Endothelial cell of umbilical vein (primary cell): ENCODE measurements at regions not wholly inside any gene's neighbourhood (a gene's known extent, or its start where the extent isn't known, plus 50 kb on each side); places are given as distances from the start of the nearest gene placed in this dataset.

Source experiments
- BruUV-seq: library from RNA; stranded (reverse); fragments of 400-500 nt; replicated peaks from 2 replicates; lab custom pipeline; 2021; lab: Mats Ljungman, UMichigan
- CTCF ChIA-PET: fragments of 300-600, 350-600 bp; sonication (Branson Sonifier 250); formaldehyde crosslinking; loops from one replicate; lab custom pipeline; 2021; ENCODE audit warnings: antibody characterized with exemption, inconsistent platforms; lab: Charles Lee
- POLR2A ChIA-PET: fragments of 300-600, 350-600 bp; sonication (Branson Sonifier 250); formaldehyde crosslinking; loops from one replicate; lab custom pipeline; 2021; ENCODE audit warnings: antibody characterized with exemption, inconsistent platforms; lab: Charles Lee
- DNase-seq: peaks from one replicate; pipeline ENCODE4 v3.0.0-alpha.2; 2011; ENCODE audit warnings: low read depth, low spot score
- FAIRE-seq: peaks from 2 replicates; lab custom pipeline; 2011; peaks lifted over from hg19 to GRCh38; lab: Jason Lieb, UNC
- H2AFZ ChIP-seq: 2 replicates; pipeline ENCODE4 v1.6.0; 2012; ENCODE audit warnings: low read depth, low read length, control low read depth, inconsistent platforms
- H3K27ac ChIP-seq: 2 replicates; pipeline ENCODE4 v1.5.1; 2011; ENCODE audit warnings: low read depth, mild to moderate bottlenecking, control low read depth, low read length, moderate library complexity; ENCODE audit not compliant: insufficient read depth
- H3K27me3 ChIP-seq, 2 experiments: 2 replicates each; pipeline versions ENCODE4 v1.6.0 to v1.6.1; 2011; ENCODE audit warnings: low read length in 2 of 2, mixed read lengths in 1 of 2; ENCODE audit not compliant: control insufficient read depth in 2 of 2, insufficient read depth in 2 of 2
- H3K36me3 ChIP-seq, 2 experiments: 2 replicates in 1 of 2; 3 replicates in 1 of 2; pipeline ENCODE4 v1.5.1; 2011; ENCODE audit warnings: low read length in 2 of 2, mild to moderate bottlenecking in 1 of 2, moderate library complexity in 1 of 2; ENCODE audit not compliant: control insufficient read depth in 2 of 2, insufficient read depth in 2 of 2; ENCODE audit errors: extremely low read depth in 1 of 2
- H3K4me1 ChIP-seq: 3 replicates; pipeline ENCODE4 v1.5.1; 2011; ENCODE audit warnings: mild to moderate bottlenecking, low read length; ENCODE audit not compliant: control insufficient read depth, insufficient read depth; ENCODE audit errors: extremely low read depth
- H3K4me2 ChIP-seq: 2 replicates; pipeline ENCODE4 v1.6.1; 2011; ENCODE audit warnings: low read length, control low read depth, mixed read lengths; ENCODE audit not compliant: insufficient read depth
- H3K4me3 ChIP-seq, 3 experiments: fragments of 200-600 bp in 1 of 3; sonication (generic), shearing (Covaris generic) in 1 of 3; replicated peaks in 1 of 3; 2 replicates each; pipeline ENCODE4 v1.5.1; 2011 to 2016; ENCODE audit warnings: control low read depth in 3 of 3, low read length in 3 of 3, mild to moderate bottlenecking in 2 of 3, inconsistent platforms in 1 of 3, low read depth in 1 of 3, moderate library complexity in 1 of 3; ENCODE audit not compliant: insufficient read depth in 1 of 3
- H3K79me2 ChIP-seq: 2 replicates; pipeline ENCODE4 v1.6.0; 2012; ENCODE audit warnings: low read length, inconsistent platforms; ENCODE audit not compliant: control insufficient read depth, insufficient read depth
- H3K9ac ChIP-seq: replicated peaks from 2 replicates; pipeline ENCODE3; 2011; ENCODE audit warnings: low read length, control low read depth; ENCODE audit not compliant: insufficient read depth; ENCODE audit errors: extremely low read depth
- H3K9me1 ChIP-seq: replicated peaks from 3 replicates; pipeline ENCODE4 v1.6.0; 2011; ENCODE audit warnings: mild to moderate bottlenecking, low read length; ENCODE audit not compliant: control insufficient read depth, insufficient read depth; ENCODE audit errors: extremely low read depth
- H3K9me3 ChIP-seq: replicated peaks from 2 replicates; pipeline ENCODE4 v1.5.1; 2012; ENCODE audit warnings: low read length, inconsistent platforms; ENCODE audit not compliant: control insufficient read depth, insufficient read depth
- H4K20me1 ChIP-seq: replicated peaks from 2 replicates; pipeline ENCODE3; 2011; ENCODE audit warnings: mild to moderate bottlenecking, low read length; ENCODE audit not compliant: control insufficient read depth, insufficient read depth; ENCODE audit errors: extremely low read depth
- CTCF ChIP-seq, 2 donors: IDR thresholded peaks; 1 replicate in 1 of 2; 2 replicates in 1 of 2; pipeline ENCODE4 v1.5.1; 2011; ENCODE audit warnings: low read length in 2 of 2, mild to moderate bottlenecking in 2 of 2, moderate library complexity in 2 of 2, control low read depth in 1 of 2, inconsistent platforms in 1 of 2, low read depth in 1 of 2; ENCODE audit not compliant: insufficient read depth in 1 of 2; ENCODE audit errors: extremely low read depth in 1 of 2
- EZH2 ChIP-seq: IDR thresholded peaks from 2 replicates; pipeline ENCODE4 v1.6.1; 2012; ENCODE audit warnings: borderline replicate concordance, low read depth, mild to moderate bottlenecking, moderate library complexity, low read length, inconsistent platforms; ENCODE audit not compliant: severe bottlenecking
- FOS ChIP-seq: IDR thresholded peaks from 2 replicates; pipeline ENCODE4 v1.6.1; 2011; ENCODE audit warnings: mild to moderate bottlenecking, low read length, moderate library complexity, borderline replicate concordance; ENCODE audit not compliant: insufficient read depth
- GATA2 ChIP-seq: IDR thresholded peaks from 2 replicates; pipeline ENCODE4 v1.7.0; 2011; ENCODE audit warnings: low read depth, mild to moderate bottlenecking, moderate library complexity, mixed read lengths, low read length; ENCODE audit not compliant: insufficient read length, insufficient read depth
- JUN ChIP-seq: IDR thresholded peaks from 2 replicates; pipeline ENCODE4 v1.6.1; 2011; ENCODE audit warnings: borderline replicate concordance, low read depth; ENCODE audit not compliant: insufficient read length, insufficient read depth
- MAX ChIP-seq: IDR thresholded peaks from 2 replicates; pipeline ENCODE4 v1.6.1; 2011; ENCODE audit not compliant: insufficient read depth, insufficient read length
- MYC ChIP-seq: IDR thresholded peaks from one replicate; pipeline ENCODE4 v1.6.1; 2011; ENCODE audit warnings: mild to moderate bottlenecking, low read depth, low read length
- POLR2A ChIP-seq: IDR thresholded peaks from 2 replicates; pipeline ENCODE4 v1.6.1; 2012; ENCODE audit warnings: low read depth, mild to moderate bottlenecking, control low read depth, low read length
- POLR2AphosphoS5 ChIP-seq: IDR thresholded peaks from 2 replicates; pipeline ENCODE4 v1.6.1; 2012; ENCODE audit warnings: low read depth, mild to moderate bottlenecking, control low read depth, low read length, moderate library complexity; ENCODE audit not compliant: insufficient read depth
- dilution Hi-C: fragments of 300-500 bp; cut with MboI; formaldehyde crosslinking; loops from one replicate; pipeline ENCODE4 v1.15.0; 2019; ENCODE audit warnings: low sequenced_read_pairs; ENCODE audit not compliant: extremely low pct_ligation_motif_present
- intact Hi-C: fragments of 100-400 bp; cut with micrococcal nuclease; formaldehyde crosslinking; loops from one replicate; pipeline ENCODE4 v1.10.0; 2022

GRCh38 chr3:112751564-112752512 lies 94.8 kb downstream of the CD200R1L start:
- Histone ChIP-seq H3K9me3 (no peaks in the 10 kb centered on the region), H3K79me2 (no peaks in the 10 kb centered on the region), H3K4me2 (no peak overlapping the region), H3K4me1 (no peaks in the 10 kb centered on the region), H2AFZ (no peak overlapping the region), H3K9me1 (no peaks in the 10 kb centered on the region), H3K9ac (no peak overlapping the region), H3K27me3 (no peaks in the 10 kb centered on the region), H4K20me1 (no peaks in the 10 kb centered on the region), H3K36me3 (no peaks in the 10 kb centered on the region), H3K27ac (no peak overlapping the region), H3K4me3 (no peak overlapping the region)
- TF ChIP-seq CTCF (IDR thresholded peaks at IDR 0.05; ENCODE audit: extremely low read depth in 1 of 2, insufficient read depth in 1 of 2, low read depth in 1 of 2, low read length in 2 of 2) (no peak), MYC (no peak), EZH2 (no peak), POLR2A (no peak), MAX (no peak), GATA2 (no peak), FOS (no peak), JUN (no peak), POLR2AphosphoS5 (no peak)
- FAIRE-seq (no peak), DNase-seq (peak; percentile 15)
- ChIA-PET CTCF (interaction anchor here (0.7 to 3.1 kb wide), 3 partner anchors 16 to 228 kb away, joined by 3 to 24 read pairs (median 3); no protein-coding TSS in a partner anchor), POLR2A (no interaction called here)
- intact Hi-C loops (no loop called here), dilution Hi-C loops (no loop called here)
- no TSS peak for BruUV-seq
